IMR-90 (cell line): ENCODE measurements at regions not wholly inside any gene's neighbourhood (a gene's known extent, or its start where the extent isn't known, plus 50 kb on each side); places are given as distances from the start of the nearest gene placed in this dataset.

Source experiments
- ATAC-seq: fragments of 200-7000 bp; cut with Tn5 transposase; 2 replicates; pipeline ENCODE4 v1.9.1; 2020; ENCODE audit warnings: low read depth, mild to moderate bottlenecking, moderate library complexity
- BruUV-seq: library from RNA; stranded (reverse); fragments of 400-500 nt; replicated peaks from 2 replicates; lab custom pipeline; 2021; lab: Mats Ljungman, UMichigan
- CTCF ChIA-PET: fragments of 300-600 bp; formaldehyde crosslinking; extraction: SDS; loops from one replicate; lab custom pipeline; 2021; ENCODE audit warnings: antibody characterized with exemption; lab: Yijun Ruan, JAX
- POLR2A ChIA-PET: fragments of 300-600 bp; sonication (Branson Sonifier 250); formaldehyde crosslinking; loops from one replicate; lab custom pipeline; 2022; ENCODE audit warnings: antibody characterized with exemption; ENCODE audit not compliant: unreplicated experiment; lab: Charles Lee
- DNase-seq: peaks from one replicate; pipeline ENCODE4 v3.0.0; 2013
- H2AFZ ChIP-seq: replicated peaks from 2 replicates; pipeline ENCODE3; 2013; ENCODE audit warnings: low read length, mild to moderate bottlenecking; ENCODE audit not compliant: poor library complexity
- H2AK5ac ChIP-seq: 2 replicates; pipeline ENCODE4 v1.6.1; 2013; ENCODE audit warnings: low read depth, low read length, inconsistent platforms
- H2AK9ac ChIP-seq: replicated peaks from 2 replicates; pipeline ENCODE3; 2013; ENCODE audit warnings: mild to moderate bottlenecking, low read depth, low read length, moderate library complexity; ENCODE audit not compliant: poor library complexity
- H2BK120ac ChIP-seq: 2 replicates; pipeline ENCODE4 v1.6.1; 2013; ENCODE audit warnings: low read depth, low read length, inconsistent platforms
- H2BK15ac ChIP-seq: 3 replicates; pipeline ENCODE4 v1.6.1; 2013; ENCODE audit warnings: low read depth, low read length, inconsistent platforms
- H2BK20ac ChIP-seq: 2 replicates; pipeline ENCODE4 v1.6.1; 2013; ENCODE audit warnings: low read depth, mild to moderate bottlenecking, inconsistent platforms, low read length, moderate library complexity
- H2BK5ac ChIP-seq: 2 replicates; pipeline ENCODE4 v1.6.1; 2013; ENCODE audit warnings: mild to moderate bottlenecking, low read depth, low read length, inconsistent platforms; ENCODE audit not compliant: poor library complexity, severe bottlenecking
- H3K14ac ChIP-seq: replicated peaks from 2 replicates; pipeline ENCODE4 v1.6.1; 2013; ENCODE audit warnings: low read depth, low read length, inconsistent platforms
- H3K18ac ChIP-seq: 2 replicates; pipeline ENCODE4 v1.6.1; 2013; ENCODE audit warnings: low read depth, low read length, control low read depth
- H3K23ac ChIP-seq: 2 replicates; pipeline ENCODE4 v1.6.1; 2013; ENCODE audit warnings: low read depth, low read length, inconsistent platforms
- H3K27ac ChIP-seq: 2 replicates; pipeline ENCODE4 v1.5.1; 2013; ENCODE audit warnings: mild to moderate bottlenecking, control low read depth, low read length; ENCODE audit not compliant: insufficient read depth
- H3K27me3 ChIP-seq: 2 replicates; pipeline ENCODE4 v1.6.1; 2013; ENCODE audit warnings: low read length; ENCODE audit not compliant: control insufficient read depth, insufficient read depth
- H3K36me3 ChIP-seq: 2 replicates; pipeline ENCODE4 v1.6.1; 2013; ENCODE audit warnings: low read length, mixed read lengths; ENCODE audit not compliant: control insufficient read depth, insufficient read depth
- H3K4ac ChIP-seq: 2 replicates; pipeline ENCODE4 v1.6.1; 2013; ENCODE audit warnings: low read depth, low read length, inconsistent platforms
- H3K4me1 ChIP-seq: 2 replicates; pipeline ENCODE4 v1.6.1; 2013; ENCODE audit warnings: low read length, mixed read lengths; ENCODE audit not compliant: control insufficient read depth, insufficient read depth
- H3K4me2 ChIP-seq: 2 replicates; pipeline ENCODE4 v1.6.1; 2013; ENCODE audit warnings: low read depth, mild to moderate bottlenecking, control low read depth, low read length, moderate library complexity
- H3K4me3 ChIP-seq: 2 replicates; pipeline ENCODE4 v1.5.1; 2013; ENCODE audit warnings: low read depth, mild to moderate bottlenecking, control low read depth, low read length, moderate library complexity; ENCODE audit not compliant: insufficient read depth
- H3K56ac ChIP-seq: 2 replicates; pipeline ENCODE4 v1.6.1; 2013; ENCODE audit warnings: low read length, inconsistent platforms; ENCODE audit not compliant: insufficient read depth; ENCODE audit errors: extremely low read depth
- H3K79me1 ChIP-seq, 2 experiments: 2 replicates each; pipeline ENCODE4 v1.6.1; 2013; ENCODE audit warnings: low read length in 2 of 2, inconsistent platforms in 1 of 2, low read depth in 1 of 2
- H3K9ac ChIP-seq: 2 replicates; pipeline ENCODE4 v1.6.1; 2013; ENCODE audit warnings: low read depth, low read length, control low read depth
- H3K9me1 ChIP-seq: 2 replicates; pipeline ENCODE4 v1.6.1; 2013; ENCODE audit warnings: low read length, inconsistent platforms; ENCODE audit not compliant: insufficient read depth
- H3K9me3 ChIP-seq: 2 replicates; pipeline ENCODE4 v1.6.1; 2013; ENCODE audit warnings: low read length; ENCODE audit not compliant: control insufficient read depth, insufficient read depth
- H4K20me1 ChIP-seq: 2 replicates; pipeline ENCODE4 v1.6.1; 2013; ENCODE audit warnings: low read length, inconsistent platforms; ENCODE audit not compliant: insufficient read depth
- H4K5ac ChIP-seq: 2 replicates; pipeline ENCODE4 v1.6.1; 2013; ENCODE audit warnings: mild to moderate bottlenecking, low read depth, low read length, control low read depth
- H4K8ac ChIP-seq, 2 experiments: 2 replicates each; pipeline ENCODE4 v1.6.1; 2013; ENCODE audit warnings: low read depth in 2 of 2, low read length in 2 of 2, control low read depth in 1 of 2, inconsistent platforms in 1 of 2
- H4K91ac ChIP-seq: 2 replicates; pipeline ENCODE4 v1.6.1; 2013; ENCODE audit warnings: low read depth, low read length, inconsistent platforms; ENCODE audit not compliant: insufficient read depth
- BHLHE40 ChIP-seq: fragments of 150-350 bp; IDR thresholded peaks from 2 replicates; pipeline ENCODE4 v1.6.1; 2016; ENCODE audit warnings: mild to moderate bottlenecking, low read depth, low read length
- CEBPB ChIP-seq: IDR thresholded peaks from 2 replicates; pipeline ENCODE4 v1.6.1; 2012; ENCODE audit warnings: low read depth, low read length, improper control_type of control experiment
- CHD1 ChIP-seq: IDR thresholded peaks from 2 replicates; pipeline ENCODE4 v1.6.1; 2012; ENCODE audit warnings: low read depth, low read length, improper control_type of control experiment
- CTCF ChIP-seq: conservative IDR thresholded peaks from 2 replicates; pipeline ENCODE4 v1.5.1; 2012; ENCODE audit warnings: mild to moderate bottlenecking, low read depth, low read length, improper control_type of control experiment
- ELK1 ChIP-seq: fragments of 150-350 bp; IDR thresholded peaks from 2 replicates; pipeline ENCODE4 v1.6.1; 2016; ENCODE audit warnings: low read depth, mild to moderate bottlenecking, low read length, moderate library complexity, borderline replicate concordance
- FOS ChIP-seq: fragments of 150-350 bp; IDR thresholded peaks from 2 replicates; pipeline ENCODE4 v1.6.1; 2016; ENCODE audit warnings: low read depth, low read length
- MAFK ChIP-seq: IDR thresholded peaks from 2 replicates; pipeline ENCODE4 v1.6.1; 2012; ENCODE audit warnings: low read depth, low read length, improper control_type of control experiment
- MAZ ChIP-seq: IDR thresholded peaks from 2 replicates; pipeline ENCODE4 v1.6.1; 2012; ENCODE audit warnings: low read depth, mild to moderate bottlenecking, low read length, improper control_type of control experiment, moderate library complexity, borderline replicate concordance
- MXI1 ChIP-seq: IDR thresholded peaks from 2 replicates; pipeline ENCODE4 v1.6.1; 2012; ENCODE audit warnings: low read depth, mild to moderate bottlenecking, low read length, moderate library complexity, borderline replicate concordance
- NFE2L2 ChIP-seq: fragments of 150-350 bp; IDR thresholded peaks from 2 replicates; pipeline ENCODE4 v1.6.1; 2016; ENCODE audit warnings: low read depth, mild to moderate bottlenecking, low read length
- POLR2A ChIP-seq: IDR thresholded peaks from 2 replicates; pipeline ENCODE4 v1.6.1; 2012; ENCODE audit warnings: mild to moderate bottlenecking, low read depth, low read length
- RAD21 ChIP-seq: IDR thresholded peaks from 2 replicates; pipeline ENCODE4 v1.6.1; 2012; ENCODE audit warnings: low read length, improper control_type of control experiment
- RCOR1 ChIP-seq: IDR thresholded peaks from 2 replicates; pipeline ENCODE4 v1.6.1; 2012; ENCODE audit warnings: mild to moderate bottlenecking, low read length, improper control_type of control experiment; ENCODE audit not compliant: insufficient replicate concordance
- RFX5 ChIP-seq: IDR thresholded peaks from 2 replicates; pipeline ENCODE4 v1.8.0; 2012; ENCODE audit warnings: low read depth, mild to moderate bottlenecking, low read length, moderate library complexity
- SMC3 ChIP-seq: fragments of 150-350 bp; IDR thresholded peaks from 2 replicates; pipeline ENCODE4 v1.6.1; 2016; ENCODE audit warnings: low read depth, mild to moderate bottlenecking, antibody characterized with exemption, low read length, moderate library complexity
- USF2 ChIP-seq: fragments of 150-350 bp; IDR thresholded peaks from 2 replicates; pipeline ENCODE4 v1.6.1; 2017; ENCODE audit warnings: mild to moderate bottlenecking, antibody characterized with exemption, low read length, low read depth
- WGBS, 2 experiments: methylation state at CpG; one replicate each; pipeline versions ENCODE4 v1.1.5 to v1.1.7; 2013; ENCODE audit warnings: missing lambda C conversion rate in 2 of 2; ENCODE audit not compliant: insufficient read length in 1 of 2; ENCODE audit errors: extremely low coverage in 2 of 2; 5-methylcytosine and 5-hydroxymethylcytosine counted together
- dilution Hi-C: fragments of 300-500 bp; cut with HindIII; formaldehyde crosslinking; loops from one replicate; pipeline ENCODE4 v1.14.3; 2018; ENCODE audit warnings: low sequenced_read_pairs; ENCODE audit not compliant: unreplicated experiment
- in situ Hi-C: fragments of 300-500 bp; cut with MboI; formaldehyde crosslinking; loops from 3 replicates; pipeline ENCODE4 v1.14.3; 2019; ENCODE audit warnings: low sequenced_read_pairs, inconsistent platforms, mixed read lengths
- intact Hi-C: fragments of 100-400 bp; cut with micrococcal nuclease; formaldehyde crosslinking; loops from 2 replicates; pipeline ENCODE4 v1.10.0; 2022

GRCh38 chr18:43625582-43625981, 348.3 kb upstream of the SYT4 start:
- no peak for DNase-seq
- BruUV-seq = no TSS peak
- Histone ChIP-seq H2BK120ac (no peak overlapping the region), H3K4ac (no peak overlapping the region), H3K27me3 (no peaks in the 10 kb centered on the region), H4K5ac (no peak overlapping the region), H3K36me3 (no peaks in the 10 kb centered on the region), H3K27ac (no peak overlapping the region), H2AFZ (no peak overlapping the region), H3K56ac (no peak overlapping the region), H3K18ac (no peak overlapping the region), H3K14ac (no peak overlapping the region), H3K9me3 (no peaks in the 10 kb centered on the region), H3K4me2 (no peak overlapping the region), H2AK9ac (no peak overlapping the region), H4K91ac (no peak overlapping the region), H4K20me1 (no peaks in the 10 kb centered on the region), H3K23ac (no peak overlapping the region), H2BK20ac (no peak overlapping the region), H3K9ac (no peak overlapping the region), H3K4me1 (no peaks in the 10 kb centered on the region), H2BK5ac (no peak overlapping the region), H3K79me1 (no peaks in the 10 kb centered on the region), H3K4me3 (no peak overlapping the region), H3K9me1 (no peaks in the 10 kb centered on the region), H4K8ac (no peak overlapping the region), H2AK5ac (no peak overlapping the region), H2BK15ac (no peak overlapping the region)
- ATAC-seq = no peak
- ChIA-PET POLR2A (no interaction called here), CTCF (no interaction called here)
- dilution Hi-C loops (no loop called here), intact Hi-C loops (loop anchor here (10.0 kb wide), 3 partner anchors 469 to 1589 kb away; no protein-coding TSS in a partner anchor), in situ Hi-C loops (loop anchor here (25.0 kb wide), 2 partner anchors 712 to 1762 kb away; no protein-coding TSS in a partner anchor)
- TF ChIP-seq FOS (no peak), MAZ (no peak), NFE2L2 (no peak), POLR2A (no peak), MXI1 (no peak), CHD1 (no peak), USF2 (no peak), ELK1 (no peak), MAFK (no peak), BHLHE40 (no peak), RFX5 (no peak), CTCF (no peak), RAD21 (no peak), RCOR1 (no peak), SMC3 (no peak), CEBPB (no peak)
- WGBS, 2 experiments = no CpG with 5 or more reads among the region's 1 CpG
